ENCODE measurements at regions not wholly inside any gene's neighbourhood (a gene's known extent, or its start where the extent isn't known, plus 50 kb on each side); places are given as distances from the start of the nearest gene placed in this dataset.

DNA sequence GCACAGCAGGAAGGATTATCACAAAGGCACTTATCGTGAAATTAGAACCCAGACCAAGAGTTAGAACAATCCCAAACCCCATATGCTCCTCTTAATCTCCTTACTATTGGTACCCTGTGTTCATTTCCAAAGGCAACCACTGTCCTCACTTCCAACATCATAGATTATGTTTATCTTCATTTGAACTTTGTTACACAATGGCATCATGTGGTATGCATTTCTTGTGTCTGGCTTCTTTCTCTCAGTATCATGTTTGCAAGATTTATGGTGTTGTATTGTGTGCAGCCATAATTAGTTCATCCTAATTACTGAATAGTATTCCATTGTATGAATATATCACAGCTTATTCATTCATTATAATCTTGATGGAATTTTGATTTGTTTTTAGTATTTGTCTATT, 124.6 kb upstream of the SEC61G start:
- DNase-seq = no peak
- Histone ChIP-seq H3K27me3 (no peaks in the 10 kb centered on the region), H3K4me1 (ENCODE audit: insufficient read depth) (peaks cover 1% of the 10 kb centered on the region), H3K4me3 (no peak overlapping the region), H3K36me3 (no peaks in the 10 kb centered on the region), H3K9me3 (no peaks in the 10 kb centered on the region), H3K27ac (no peak overlapping the region)
- TF ChIP-seq EP300 (IDR thresholded peaks at IDR 0.05) (no peak), POLR2A (IDR thresholded peaks at IDR 0.05) (no peak)
- TF ChIP-seq, protein P1, sequence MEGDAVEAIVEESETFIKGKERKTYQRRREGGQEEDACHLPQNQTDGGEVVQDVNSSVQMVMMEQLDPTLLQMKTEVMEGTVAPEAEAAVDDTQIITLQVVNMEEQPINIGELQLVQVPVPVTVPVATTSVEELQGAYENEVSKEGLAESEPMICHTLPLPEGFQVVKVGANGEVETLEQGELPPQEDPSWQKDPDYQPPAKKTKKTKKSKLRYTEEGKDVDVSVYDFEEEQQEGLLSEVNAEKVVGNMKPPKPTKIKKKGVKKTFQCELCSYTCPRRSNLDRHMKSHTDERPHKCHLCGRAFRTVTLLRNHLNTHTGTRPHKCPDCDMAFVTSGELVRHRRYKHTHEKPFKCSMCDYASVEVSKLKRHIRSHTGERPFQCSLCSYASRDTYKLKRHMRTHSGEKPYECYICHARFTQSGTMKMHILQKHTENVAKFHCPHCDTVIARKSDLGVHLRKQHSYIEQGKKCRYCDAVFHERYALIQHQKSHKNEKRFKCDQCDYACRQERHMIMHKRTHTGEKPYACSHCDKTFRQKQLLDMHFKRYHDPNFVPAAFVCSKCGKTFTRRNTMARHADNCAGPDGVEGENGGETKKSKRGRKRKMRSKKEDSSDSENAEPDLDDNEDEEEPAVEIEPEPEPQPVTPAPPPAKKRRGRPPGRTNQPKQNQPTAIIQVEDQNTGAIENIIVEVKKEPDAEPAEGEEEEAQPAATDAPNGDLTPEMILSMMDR (IDR thresholded peaks at IDR 0.05) = no peak
- intact Hi-C loops (cut with DNase I) = no loop called here
- 91 to 100% (median 92%) methylated on average over 1 of the region's 1 CpG for WGBS, 3 donors

DNA sequence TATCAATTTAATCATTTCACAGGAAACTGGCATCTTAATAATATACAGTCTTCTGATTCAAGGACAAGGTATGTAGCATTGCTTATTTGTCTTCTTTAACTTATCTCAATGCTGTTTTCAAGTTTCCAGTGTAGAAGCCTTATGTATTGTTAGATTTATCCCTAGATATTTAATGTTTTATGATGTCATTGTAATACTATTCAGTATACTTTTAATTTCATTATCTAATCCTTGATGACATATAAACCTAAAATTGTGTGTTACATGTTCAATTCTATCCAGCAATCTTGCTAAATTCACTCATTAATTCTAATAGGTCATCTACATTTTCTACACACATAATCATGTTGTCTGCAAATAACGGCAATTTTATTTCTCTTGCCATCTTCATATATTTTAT, 126.3 kb upstream of the SEC61G start:
- TF ChIP-seq POLR2A (IDR thresholded peaks at IDR 0.05) (no peak), EP300 (IDR thresholded peaks at IDR 0.05) (no peak)
- TF ChIP-seq, protein P1 (IDR thresholded peaks at IDR 0.05) = no peak
- Histone ChIP-seq H3K9me3 (no peaks in the 10 kb centered on the region), H3K27ac (no peak overlapping the region), H3K36me3 (no peaks in the 10 kb centered on the region), H3K4me3 (no peak overlapping the region), H3K27me3 (no peaks in the 10 kb centered on the region), H3K4me1 (ENCODE audit: insufficient read depth) (peaks cover 1% of the 10 kb centered on the region)
- WGBS, 3 donors = 96 to 100% (median 96%) methylated on average over 1 of the region's 1 CpG
- intact Hi-C loops (cut with DNase I) = no loop called here
- no peak for DNase-seq

DNA sequence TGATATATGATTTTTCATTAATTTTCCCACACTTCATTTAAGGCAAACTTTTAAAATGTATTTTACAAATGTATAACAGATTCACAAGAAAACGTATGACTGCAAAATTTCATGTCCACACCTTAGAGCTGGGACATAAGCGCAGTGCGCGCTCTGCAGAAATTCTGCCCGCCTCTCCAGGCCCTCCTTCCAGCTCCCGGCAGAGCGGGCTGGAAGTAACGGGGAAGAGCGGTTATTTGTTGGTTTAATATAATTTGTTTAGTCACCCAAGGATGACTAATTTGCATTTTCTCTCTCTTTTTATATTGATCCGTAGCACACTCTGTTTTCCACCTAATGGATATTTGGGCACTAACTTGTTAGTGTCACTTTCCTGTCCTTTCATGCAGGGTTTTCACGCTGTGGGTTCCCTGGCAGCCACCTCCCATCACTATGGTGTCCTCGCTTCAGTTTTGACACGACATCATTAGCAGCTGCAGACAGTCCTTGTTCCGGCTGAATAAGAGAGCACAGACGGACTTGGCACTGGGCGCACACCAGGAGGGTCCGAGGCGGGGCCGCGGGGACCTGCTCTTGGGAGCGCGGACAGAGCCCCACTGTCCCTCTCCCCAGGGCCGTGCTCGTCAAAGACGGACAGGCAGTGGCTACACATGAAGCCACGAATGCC, 129.2 kb upstream of the SEC61G start:
- Histone ChIP-seq H3K27me3 (no peaks in the 10 kb centered on the region), H3K4me3 (no peak overlapping the region), H3K9me3 (no peaks in the 10 kb centered on the region), H3K4me1 (ENCODE audit: insufficient read depth) (no peaks in the 10 kb centered on the region), H3K27ac (no peak overlapping the region), H3K36me3 (no peaks in the 10 kb centered on the region)
- DNase-seq = no peak
- TF ChIP-seq POLR2A (IDR thresholded peaks at IDR 0.05) = no peak
- no peak for TF ChIP-seq EP300 (IDR thresholded peaks at IDR 0.05)
- TF ChIP-seq, protein P1 (IDR thresholded peaks at IDR 0.05) = no peak
- 49 to 55% (median 52%) methylated on average over 26 of the region's 26 CpGs for WGBS, 3 donors
- intact Hi-C loops (cut with DNase I) = no loop called here

DNA sequence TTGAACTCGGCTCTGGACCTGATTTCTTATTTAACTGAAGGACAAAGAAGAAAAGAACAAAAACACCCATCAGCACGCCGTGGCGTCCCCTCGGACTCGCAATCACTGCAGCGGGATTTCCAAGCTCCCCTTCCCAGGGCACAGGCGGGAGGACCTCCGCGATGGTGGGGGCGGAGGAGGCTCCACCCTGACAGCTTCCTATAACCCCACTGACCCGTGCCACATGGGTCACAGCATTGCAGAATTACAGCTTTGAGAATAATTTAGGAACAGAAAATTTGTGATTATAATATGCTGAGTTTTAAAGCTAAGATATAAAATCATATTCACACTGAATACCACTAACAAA, 129.7 kb upstream of the SEC61G start:
- intact Hi-C loops (cut with DNase I) = no loop called here
- Histone ChIP-seq H3K36me3 (no peaks in the 10 kb centered on the region), H3K4me3 (no peak overlapping the region), H3K27me3 (no peaks in the 10 kb centered on the region), H3K4me1 (ENCODE audit: insufficient read depth) (no peaks in the 10 kb centered on the region), H3K9me3 (no peaks in the 10 kb centered on the region), H3K27ac (no peak overlapping the region)
- no peak for DNase-seq
- 13 to 42% (median 34%) methylated on average over 12 of the region's 12 CpGs for WGBS, 3 donors
- TF ChIP-seq POLR2A (IDR thresholded peaks at IDR 0.05) = no peak
- TF ChIP-seq EP300 (IDR thresholded peaks at IDR 0.05) = no peak
- TF ChIP-seq, protein P1 (IDR thresholded peaks at IDR 0.05) = no peak
